IPS DF 4.7 (cell line): ENCODE measurements at regions not wholly inside any gene's neighbourhood (a gene's known extent, or its start where the extent isn't known, plus 50 kb on each side); places are given as distances from the start of the nearest gene placed in this dataset.

Source experiments
- DNase-seq: peaks from one replicate; pipeline ENCODE4 v3.0.0-alpha.2; 2013; ENCODE audit warnings: low spot score; ENCODE audit errors: extremely low read depth

- no peak for DNase-seq
Observed at GRCh38 chr18:24672165-24672941, 211.9 kb downstream of the HRH4 start.

- DNase-seq: no peak
Observed at GRCh38 chr18:24674200-24674599, 213.8 kb downstream of the HRH4 start.

- no peak for DNase-seq
Observed at GRCh38 chr18:24674605-24675004, 214.2 kb downstream of the HRH4 start.

- DNase-seq: no peak
Observed at GRCh38 chr18:24677011-24677410, 216.6 kb downstream of the HRH4 start.

GRCh38 chr18:24678107-24678506 is 217.7 kb downstream of the HRH4 start:
- no peak for DNase-seq

GRCh38 chr18:24678626-24679025 is 218.2 kb downstream of the HRH4 start:
- DNase-seq: no peak

- DNase-seq: no peak
Observed at GRCh38 chr18:24679062-24679461, 218.6 kb downstream of the HRH4 start.

GRCh38 chr18:24683925-24684324 is 223.5 kb downstream of the HRH4 start:
- peak; percentile 51 for DNase-seq

- DNase-seq: no peak
Observed at GRCh38 chr18:24685254-24685959, 225.0 kb downstream of the HRH4 start.

GRCh38 chr18:24695168-24695567 is 234.7 kb downstream of the HRH4 start:
- no peak for DNase-seq

GRCh38 chr18:24702001-24702515 is 241.6 kb downstream of the HRH4 start:
- DNase-seq: no peak

- DNase-seq: no peak
Observed at GRCh38 chr18:24703316-24703715, 242.9 kb downstream of the HRH4 start.

GRCh38 chr18:24704946-24705630 is 244.7 kb downstream of the HRH4 start:
- no peak for DNase-seq

- DNase-seq: no peak
Observed at GRCh38 chr18:24710474-24710873, 250.0 kb downstream of the HRH4 start.

GRCh38 chr18:24719791-24720190 is 259.4 kb downstream of the HRH4 start:
- no peak for DNase-seq

GRCh38 chr18:24721388-24721787 is 261.0 kb downstream of the HRH4 start:
- no peak for DNase-seq

- no peak for DNase-seq
Observed at GRCh38 chr18:24725644-24726415, 265.4 kb downstream of the HRH4 start.

- peak; percentile 68 for DNase-seq
Observed at GRCh38 chr18:24726727-24727492, 266.5 kb downstream of the HRH4 start.

GRCh38 chr18:24727685-24728084 is 267.2 kb downstream of the HRH4 start:
- no peak for DNase-seq

- DNase-seq: no peak
Observed at GRCh38 chr18:24731158-24731557, 270.7 kb downstream of the HRH4 start.

- no peak for DNase-seq
Observed at GRCh38 chr18:24731981-24732380, 271.5 kb downstream of the HRH4 start.
